Neural progenitor cell (in vitro differentiated cells): ENCODE measurements at regions not wholly inside any gene's neighbourhood (a gene's known extent, or its start where the extent isn't known, plus 50 kb on each side); places are given as distances from the start of the nearest gene placed in this dataset.

Source experiments
- EZH2 ChIP-seq: fragments of 200-600 bp; sonication (generic); IDR thresholded peaks from 2 replicates; pipeline ENCODE4 v1.6.1; 2017; ENCODE audit warnings: antibody characterized with exemption, mild to moderate bottlenecking, moderate library complexity
- TF ChIP-seq, protein P1 (sequence below): fragments of 200-600 bp; sonication (generic); IDR thresholded peaks from 2 replicates; pipeline ENCODE4 v1.5.1; 2017; ENCODE audit warnings: antibody characterized with exemption, mild to moderate bottlenecking

DNA sequence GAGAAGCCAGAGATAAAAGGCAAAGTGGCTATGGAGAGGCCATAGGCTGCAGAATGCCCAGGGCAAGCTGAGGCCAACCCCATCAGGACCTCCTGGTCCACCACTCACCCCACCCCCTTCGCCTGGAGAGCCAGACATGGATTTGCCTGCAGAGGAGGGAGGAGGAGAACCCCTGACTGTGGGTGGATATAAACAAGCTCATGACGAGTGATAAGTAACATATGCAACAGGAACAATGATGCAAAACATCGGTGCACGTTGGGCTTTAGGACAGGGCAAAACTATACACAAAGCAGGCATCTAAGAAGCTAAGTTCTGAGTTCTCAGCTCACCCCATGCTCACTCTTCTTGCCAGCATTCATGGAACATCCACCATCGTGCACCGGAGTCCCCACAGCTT is 150.3 kb downstream of the ETS2 start:
- TF ChIP-seq, protein P1, sequence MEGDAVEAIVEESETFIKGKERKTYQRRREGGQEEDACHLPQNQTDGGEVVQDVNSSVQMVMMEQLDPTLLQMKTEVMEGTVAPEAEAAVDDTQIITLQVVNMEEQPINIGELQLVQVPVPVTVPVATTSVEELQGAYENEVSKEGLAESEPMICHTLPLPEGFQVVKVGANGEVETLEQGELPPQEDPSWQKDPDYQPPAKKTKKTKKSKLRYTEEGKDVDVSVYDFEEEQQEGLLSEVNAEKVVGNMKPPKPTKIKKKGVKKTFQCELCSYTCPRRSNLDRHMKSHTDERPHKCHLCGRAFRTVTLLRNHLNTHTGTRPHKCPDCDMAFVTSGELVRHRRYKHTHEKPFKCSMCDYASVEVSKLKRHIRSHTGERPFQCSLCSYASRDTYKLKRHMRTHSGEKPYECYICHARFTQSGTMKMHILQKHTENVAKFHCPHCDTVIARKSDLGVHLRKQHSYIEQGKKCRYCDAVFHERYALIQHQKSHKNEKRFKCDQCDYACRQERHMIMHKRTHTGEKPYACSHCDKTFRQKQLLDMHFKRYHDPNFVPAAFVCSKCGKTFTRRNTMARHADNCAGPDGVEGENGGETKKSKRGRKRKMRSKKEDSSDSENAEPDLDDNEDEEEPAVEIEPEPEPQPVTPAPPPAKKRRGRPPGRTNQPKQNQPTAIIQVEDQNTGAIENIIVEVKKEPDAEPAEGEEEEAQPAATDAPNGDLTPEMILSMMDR, result no peak
- no peak for TF ChIP-seq EZH2
